HepG2 (cell line): ENCODE measurements at regions not wholly inside any gene's neighbourhood (a gene's known extent, or its start where the extent isn't known, plus 50 kb on each side); places are given as distances from the start of the nearest gene placed in this dataset.

Source experiments
- ATAC-seq: fragments of 200-7000 bp; cut with Tn5 transposase; 3 replicates; pipeline ENCODE4 v1.9.1; 2020; ENCODE audit warnings: mild to moderate bottlenecking, moderate library complexity
- BruUV-seq: library from RNA; stranded (reverse); fragments of 400-500 nt; replicated peaks from 2 replicates; lab custom pipeline; 2021; lab: Mats Ljungman, UMichigan
- CTCF ChIA-PET: fragments of 300-600 bp; formaldehyde crosslinking; extraction: SDS; loops from one replicate; lab custom pipeline; 2021; ENCODE audit warnings: low total read pairs, inconsistent platforms, low intra/inter-chr PET ratio; lab: Yijun Ruan, JAX
- POLR2A ChIA-PET: fragments of 350-600 bp; sonication (Branson Sonifier 250); formaldehyde crosslinking; loops from one replicate; lab custom pipeline; 2020; ENCODE audit warnings: antibody characterized with exemption, inconsistent platforms; lab: Yijun Ruan, JAX
- DNase-seq: peaks from one replicate; pipeline ENCODE4 v3.0.0-alpha.2; 2015; ENCODE audit warnings: low spot score
- FAIRE-seq: peaks from 3 replicates; lab custom pipeline; 2011; peaks lifted over from hg19 to GRCh38; lab: Jason Lieb, UNC
- H2AFZ ChIP-seq: one replicate; pipeline ENCODE4 v1.6.1; 2011; ENCODE audit warnings: low read length, inconsistent platforms
- H3K27ac ChIP-seq: fragments of 300-600 bp; 3 replicates; pipeline ENCODE4 v1.8.0; 2011; ENCODE audit warnings: mixed run types, mild to moderate bottlenecking, mixed read lengths, low read length, inconsistent platforms; ENCODE audit not compliant: insufficient read depth; ENCODE audit errors: extremely low read length
- H3K27me3 ChIP-seq, 2 experiments: fragments of 200-600 bp in 1 of 2; 2 replicates in 1 of 2; 3 replicates in 1 of 2; pipeline versions ENCODE4 v1.6.0 to v1.8.0; 2011; ENCODE audit warnings: low read length in 2 of 2, mild to moderate bottlenecking in 2 of 2, moderate library complexity in 2 of 2, inconsistent platforms in 1 of 2; ENCODE audit not compliant: insufficient read depth in 2 of 2, control insufficient read depth in 1 of 2
- H3K36me3 ChIP-seq, 2 experiments: fragments of 200-600 bp in 1 of 2; replicated peaks in 1 of 2; 2 replicates in 1 of 2; 3 replicates in 1 of 2; pipeline versions ENCODE4 v1.5.1 to v1.8.0; 2011; ENCODE audit warnings: low read length in 2 of 2, inconsistent platforms in 1 of 2; ENCODE audit not compliant: insufficient read depth in 2 of 2, control insufficient read depth in 1 of 2
- H3K4me1 ChIP-seq: 2 replicates; pipeline ENCODE4 v1.5.1; 2012; ENCODE audit warnings: low read length, inconsistent platforms; ENCODE audit not compliant: insufficient read depth
- H3K4me2 ChIP-seq: 2 replicates; pipeline ENCODE4 v1.6.0; 2011; ENCODE audit warnings: low read depth, low read length, inconsistent platforms
- H3K4me3 ChIP-seq, 3 experiments: fragments of 200-600 bp in 1 of 3; sonication (generic), shearing (Covaris generic) in 1 of 3; replicated peaks in 1 of 3; 2 replicates each; pipeline ENCODE4 v1.5.1; 2011 to 2016; ENCODE audit warnings: low read length in 3 of 3, inconsistent platforms in 2 of 3, low read depth in 2 of 3, mild to moderate bottlenecking in 2 of 3, control low read depth in 1 of 3, mixed read lengths in 1 of 3; ENCODE audit not compliant: insufficient read depth in 1 of 3
- H3K79me2 ChIP-seq: one replicate; pipeline ENCODE4 v1.6.1; 2011; ENCODE audit warnings: low read length, inconsistent platforms; ENCODE audit not compliant: insufficient read depth
- H3K9ac ChIP-seq: 2 replicates; pipeline ENCODE4 v1.6.0; 2011; ENCODE audit warnings: mild to moderate bottlenecking, low read depth, low read length, inconsistent platforms; ENCODE audit not compliant: insufficient read depth
- H3K9me3 ChIP-seq: 2 replicates; pipeline ENCODE4 v1.5.1; 2012; ENCODE audit warnings: mild to moderate bottlenecking, low read length
- H4K20me1 ChIP-seq: 2 replicates; pipeline ENCODE4 v1.6.0; 2011; ENCODE audit warnings: inconsistent platforms, mild to moderate bottlenecking, low read length, moderate library complexity; ENCODE audit not compliant: insufficient read depth
- ATM ChIP-seq: fragments of 450-650 bp; IDR thresholded peaks from 2 replicates; pipeline ENCODE4 v1.7.1; 2017; ENCODE audit warnings: mild to moderate bottlenecking, borderline replicate concordance
- CEBPB ChIP-seq: IDR thresholded peaks from 2 replicates; pipeline ENCODE4 v1.6.1; 2011; ENCODE audit warnings: low read depth, low read length, improper control_type of control experiment, borderline replicate concordance
- ERF ChIP-seq: IDR thresholded peaks from 2 replicates; pipeline ENCODE4 v1.6.1; 2018; ENCODE audit warnings: missing biosample characterization, missing genetic modification reagents
- FOXO1 ChIP-seq: sonication (generic); formaldehyde crosslinking; IDR thresholded peaks from 2 replicates; pipeline ENCODE4 v1.4.0; 2020; ENCODE audit warnings: missing genetic modification reagents
- NRL ChIP-seq: sonication (generic); formaldehyde crosslinking; IDR thresholded peaks from 2 replicates; pipeline ENCODE4 v1.5.0; 2020; ENCODE audit warnings: missing genetic modification reagents, mild to moderate bottlenecking, moderate library complexity, borderline replicate concordance
- RNF2 ChIP-seq: fragments of 450-650 bp; conservative IDR thresholded peaks from 2 replicates; pipeline ENCODE4 v1.6.1; 2016; ENCODE audit warnings: low read depth
- TCF7 ChIP-seq: sonication (generic); IDR thresholded peaks from 2 replicates; pipeline ENCODE4 v1.6.1; 2016; ENCODE audit warnings: antibody characterized with exemption, low read depth
- ZNF251 ChIP-seq: sonication (generic); formaldehyde crosslinking; IDR thresholded peaks from 2 replicates; pipeline ENCODE4 v1.9.0; 2021; ENCODE audit warnings: mild to moderate bottlenecking, missing genetic modification reagents
- ZNF337 ChIP-seq: sonication (generic); formaldehyde crosslinking; IDR thresholded peaks from 2 replicates; pipeline ENCODE4 v1.5.1; 2020; ENCODE audit warnings: missing genetic modification reagents, low read depth, mild to moderate bottlenecking, borderline replicate concordance
- ZNF431 ChIP-seq: sonication (generic); formaldehyde crosslinking; IDR thresholded peaks from 2 replicates; pipeline ENCODE4 v1.9.0; 2022; ENCODE audit warnings: missing genetic modification reagents, low read depth, mild to moderate bottlenecking, borderline replicate concordance
- ZNF652 ChIP-seq: IDR thresholded peaks from 2 replicates; pipeline ENCODE4 v1.6.1; 2016; ENCODE audit warnings: low read depth, borderline replicate concordance
- ZNF672 ChIP-seq: sonication (generic); formaldehyde crosslinking; IDR thresholded peaks from 2 replicates; pipeline ENCODE4 v1.8.1; 2022; ENCODE audit warnings: missing genetic modification reagents
- ZNF839 ChIP-seq: sonication (generic); formaldehyde crosslinking; IDR thresholded peaks from 2 replicates; pipeline ENCODE4 v1.4.0; 2020; ENCODE audit warnings: missing genetic modification reagents, mild to moderate bottlenecking, borderline replicate concordance
- WGBS: methylation state at CpG from one replicate; pipeline ENCODE4 v1.1.6; 2017; ENCODE audit warnings: low lambda C conversion rate; 5-methylcytosine and 5-hydroxymethylcytosine counted together
- in situ Hi-C: cut with HindIII; loops from 2 replicates; pipeline ENCODE4 v1.10.0; 2017; ENCODE audit warnings: low pct_unique_long_range_greater_than_20kb; ENCODE audit not compliant: extremely low pct_ligation_motif_present
- intact Hi-C: fragments of 100-400 bp; cut with micrococcal nuclease; formaldehyde crosslinking; loops from one replicate; pipeline ENCODE4 v1.10.0; 2022; ENCODE audit not compliant: unreplicated experiment
- TF ChIP-seq, protein P1 (sequence below): sonication (generic); formaldehyde crosslinking; IDR thresholded peaks from 2 replicates; pipeline ENCODE4 v1.4.0; 2020; ENCODE audit warnings: missing genetic modification reagents, borderline replicate concordance
- TF ChIP-seq, protein P2 (sequence below): IDR thresholded peaks from 2 replicates; pipeline ENCODE4 v1.6.1; 2016; ENCODE audit warnings: low read depth, borderline replicate concordance

DNA sequence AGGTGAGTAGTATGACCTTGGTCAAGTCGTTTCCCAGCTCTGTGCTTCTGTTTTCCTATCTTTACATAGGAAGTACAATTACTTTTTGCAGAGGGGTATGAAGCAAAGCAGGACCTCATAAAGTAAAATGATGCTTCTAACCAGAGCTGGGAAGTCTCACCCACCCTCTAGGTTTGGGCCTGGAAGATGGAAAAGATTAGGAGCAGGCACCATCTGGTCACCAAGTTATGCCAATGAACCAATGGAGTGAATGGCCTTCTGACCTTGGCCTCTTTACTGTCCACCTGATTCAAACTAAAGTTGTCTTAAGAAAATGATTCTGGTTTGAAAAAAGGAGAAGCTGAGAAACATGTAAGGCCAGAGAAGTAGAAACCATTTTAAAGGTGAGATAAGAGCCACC is 68.9 kb upstream of the CTNNBL1 start:
- Histone ChIP-seq H3K27ac (no peak overlapping the region), H3K27me3 (0 out of 5 replicates have a peak, but pooled peaks cover 0 to 3% of the 10 kb centered on the region in 2 experiments), H3K4me1 (no peaks in the 10 kb centered on the region), H3K4me2 (no peak overlapping the region), H3K9ac (no peak overlapping the region)
- in situ Hi-C loops, result no loop called here
- no TSS peak for BruUV-seq
- FAIRE-seq, result no peak
- DNase-seq, result no peak
- POLR2A ChIA-PET, result no interaction called here
- 0% methylated on average over 1 of the region's 1 CpG for WGBS
- TF ChIP-seq CEBPB (no peak), ZNF337 (CRISPR knock-in tag) (no peak), FOXO1 (no peak), TCF7 (no peak), ERF (CRISPR knock-in tag) (no peak), ZNF251 (CRISPR knock-in tag) (no peak), ATM (no peak), NRL (no peak), ZNF652 (no peak), ZNF839 (CRISPR knock-in tag) (no peak), ZNF672 (CRISPR knock-in tag) (no peak), RNF2 (no peak), ZNF431 (CRISPR knock-in tag) (no peak)
- TF ChIP-seq, protein P1, sequence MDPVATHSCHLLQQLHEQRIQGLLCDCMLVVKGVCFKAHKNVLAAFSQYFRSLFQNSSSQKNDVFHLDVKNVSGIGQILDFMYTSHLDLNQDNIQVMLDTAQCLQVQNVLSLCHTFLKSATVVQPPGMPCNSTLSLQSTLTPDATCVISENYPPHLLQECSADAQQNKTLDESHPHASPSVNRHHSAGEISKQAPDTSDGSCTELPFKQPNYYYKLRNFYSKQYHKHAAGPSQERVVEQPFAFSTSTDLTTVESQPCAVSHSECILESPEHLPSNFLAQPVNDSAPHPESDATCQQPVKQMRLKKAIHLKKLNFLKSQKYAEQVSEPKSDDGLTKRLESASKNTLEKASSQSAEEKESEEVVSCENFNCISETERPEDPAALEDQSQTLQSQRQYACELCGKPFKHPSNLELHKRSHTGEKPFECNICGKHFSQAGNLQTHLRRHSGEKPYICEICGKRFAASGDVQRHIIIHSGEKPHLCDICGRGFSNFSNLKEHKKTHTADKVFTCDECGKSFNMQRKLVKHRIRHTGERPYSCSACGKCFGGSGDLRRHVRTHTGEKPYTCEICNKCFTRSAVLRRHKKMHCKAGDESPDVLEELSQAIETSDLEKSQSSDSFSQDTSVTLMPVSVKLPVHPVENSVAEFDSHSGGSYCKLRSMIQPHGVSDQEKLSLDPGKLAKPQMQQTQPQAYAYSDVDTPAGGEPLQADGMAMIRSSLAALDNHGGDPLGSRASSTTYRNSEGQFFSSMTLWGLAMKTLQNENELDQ (CRISPR knock-in tag), result no peak
- TF ChIP-seq, protein P2, sequence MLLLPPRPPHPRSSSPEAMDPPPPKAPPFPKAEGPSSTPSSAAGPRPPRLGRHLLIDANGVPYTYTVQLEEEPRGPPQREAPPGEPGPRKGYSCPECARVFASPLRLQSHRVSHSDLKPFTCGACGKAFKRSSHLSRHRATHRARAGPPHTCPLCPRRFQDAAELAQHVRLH (CRISPR knock-in tag), result no peak
- TF ChIP-seq, all 625 proteins: peak for 0
- Histone ChIP-seq H3K79me2 (no peaks in the 10 kb centered on the region), H2AFZ (no peak overlapping the region), H3K36me3 (no peaks in the 10 kb centered on the region), H3K4me3 (no peak overlapping the region), H4K20me1 (peaks cover 4% of the 10 kb centered on the region; the same call in 1 of the 2 replicates), H3K9me3 (no peaks in the 10 kb centered on the region)
- CTCF ChIA-PET, result no interaction called here
- no peak for ATAC-seq
- intact Hi-C loops, result no loop called here
